HG03103 (cell line): ENCODE measurements at regions not wholly inside any gene's neighbourhood (a gene's known extent, or its start where the extent isn't known, plus 50 kb on each side); places are given as distances from the start of the nearest gene placed in this dataset.
"Not testable (repeated sequence)": the region's sequence is repeated elsewhere in the genome, so short reads cannot be mapped to it uniquely, and the experiment has no call there.

ENCODE experiments used
- ATAC-seq: cut with Tn5 transposase; IDR thresholded peaks from one replicate; pipeline ENCODE4 v1.9.1; 2021; ENCODE audit warnings: low read depth; ENCODE audit not compliant: unreplicated experiment

GRCh38 chr1:148280831-148281572 is 128.9 kb upstream of the NBPF11 start:
- ATAC-seq = peak; percentile 73

GRCh38 chr1:148279002-148279542 is 127.0 kb upstream of the NBPF11 start:
- ATAC-seq = not testable (repeated sequence)

- not testable (repeated sequence) for ATAC-seq
Measured at GRCh38 chr1:148277865-148278279, 125.8 kb upstream of the NBPF11 start.

- ATAC-seq = not testable (repeated sequence)
Measured at GRCh38 chr1:148267066-148267465, 115.0 kb upstream of the NBPF11 start.

- ATAC-seq = no peak
Measured at GRCh38 chr1:148264374-148265276, 112.5 kb upstream of the NBPF11 start.

GRCh38 chr1:148263906-148264255 is 111.8 kb upstream of the NBPF11 start:
- ATAC-seq = no peak

GRCh38 chr1:148263128-148263905 is 111.2 kb upstream of the NBPF11 start:
- no peak for ATAC-seq

- ATAC-seq = not testable (repeated sequence)
Measured at GRCh38 chr1:148261684-148262083, 109.6 kb upstream of the NBPF11 start.

- ATAC-seq = not testable (repeated sequence)
Measured at GRCh38 chr1:148257886-148258285, 105.8 kb upstream of the NBPF11 start.

GRCh38 chr1:148254611-148255429 is 102.7 kb upstream of the NBPF11 start:
- ATAC-seq = not testable (repeated sequence)

GRCh38 chr1:148253808-148254207 is 101.7 kb upstream of the NBPF11 start:
- not testable (repeated sequence) for ATAC-seq

- not testable (repeated sequence) for ATAC-seq
Measured at GRCh38 chr1:148248798-148249197, 96.7 kb upstream of the NBPF11 start.

GRCh38 chr1:148246258-148246861 is 94.3 kb upstream of the NBPF11 start:
- not testable (repeated sequence) for ATAC-seq

- ATAC-seq = not testable (repeated sequence)
Measured at GRCh38 chr1:148245843-148246242, 93.8 kb upstream of the NBPF11 start.

GRCh38 chr1:148245443-148245842 is 93.4 kb upstream of the NBPF11 start:
- not testable (repeated sequence) for ATAC-seq

- not testable (repeated sequence) for ATAC-seq
Measured at GRCh38 chr1:148233250-148233649, 81.2 kb upstream of the NBPF11 start.

GRCh38 chr1:148228846-148229245 is 76.8 kb upstream of the NBPF11 start:
- ATAC-seq = not testable (repeated sequence)

GRCh38 chr1:148222399-148223159 is 70.5 kb upstream of the NBPF11 start:
- ATAC-seq = not testable (repeated sequence)
